Lower leg skin (tissue), 3 donors: ENCODE measurements at regions not wholly inside any gene's neighbourhood (a gene's known extent, or its start where the extent isn't known, plus 50 kb on each side); places are given as distances from the start of the nearest gene placed in this dataset.

Experiments
- POLR2A ChIP-seq, 2 donors: fragments of 450-650 bp; IDR thresholded peaks; one replicate each; pipeline ENCODE4 v1.6.1; 2016 to 2017; ENCODE audit warnings: antibody characterized with exemption in 2 of 2, mild to moderate bottlenecking in 1 of 2, moderate library complexity in 1 of 2
- TF ChIP-seq, protein P1 (sequence below), 3 donors: fragments of 450-650 bp; IDR thresholded peaks; one replicate each; pipeline ENCODE4 v1.5.1; 2016; ENCODE audit warnings: antibody characterized with exemption in 3 of 3, mild to moderate bottlenecking in 3 of 3, moderate library complexity in 2 of 3

DNA sequence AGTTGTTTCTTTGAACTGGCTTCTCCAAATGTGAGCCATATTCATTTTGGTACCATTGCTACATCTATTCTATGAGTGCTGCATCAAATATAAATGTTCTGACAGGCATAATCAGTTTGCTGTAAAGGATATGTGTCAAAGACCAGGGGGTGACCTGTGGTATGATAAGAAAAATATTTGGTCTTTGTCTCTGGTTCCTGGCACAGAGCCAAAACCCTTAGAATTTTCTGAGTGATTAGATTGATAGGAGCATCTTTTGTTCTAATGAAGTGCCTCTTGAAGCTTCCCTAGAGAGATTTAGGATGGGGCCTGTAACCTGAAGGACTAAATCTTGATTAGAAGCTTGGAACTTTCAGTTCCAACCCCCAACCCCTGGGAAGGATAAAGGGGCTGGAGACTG is 256.3 kb downstream of the NNT start:
- TF ChIP-seq, protein P1, sequence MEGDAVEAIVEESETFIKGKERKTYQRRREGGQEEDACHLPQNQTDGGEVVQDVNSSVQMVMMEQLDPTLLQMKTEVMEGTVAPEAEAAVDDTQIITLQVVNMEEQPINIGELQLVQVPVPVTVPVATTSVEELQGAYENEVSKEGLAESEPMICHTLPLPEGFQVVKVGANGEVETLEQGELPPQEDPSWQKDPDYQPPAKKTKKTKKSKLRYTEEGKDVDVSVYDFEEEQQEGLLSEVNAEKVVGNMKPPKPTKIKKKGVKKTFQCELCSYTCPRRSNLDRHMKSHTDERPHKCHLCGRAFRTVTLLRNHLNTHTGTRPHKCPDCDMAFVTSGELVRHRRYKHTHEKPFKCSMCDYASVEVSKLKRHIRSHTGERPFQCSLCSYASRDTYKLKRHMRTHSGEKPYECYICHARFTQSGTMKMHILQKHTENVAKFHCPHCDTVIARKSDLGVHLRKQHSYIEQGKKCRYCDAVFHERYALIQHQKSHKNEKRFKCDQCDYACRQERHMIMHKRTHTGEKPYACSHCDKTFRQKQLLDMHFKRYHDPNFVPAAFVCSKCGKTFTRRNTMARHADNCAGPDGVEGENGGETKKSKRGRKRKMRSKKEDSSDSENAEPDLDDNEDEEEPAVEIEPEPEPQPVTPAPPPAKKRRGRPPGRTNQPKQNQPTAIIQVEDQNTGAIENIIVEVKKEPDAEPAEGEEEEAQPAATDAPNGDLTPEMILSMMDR (IDR thresholded peaks at IDR 0.05): no peak
- no peak for TF ChIP-seq POLR2A (IDR thresholded peaks at IDR 0.05)
